Activated CD8-positive, alpha-beta memory T cell treated with anti-CD3 and anti-CD28 coated beads for 4 hours (primary cell): ENCODE measurements at regions not wholly inside any gene's neighbourhood (a gene's known extent, or its start where the extent isn't known, plus 50 kb on each side); places are given as distances from the start of the nearest gene placed in this dataset.
"Not testable (repeated sequence)": the region's sequence is repeated elsewhere in the genome, so short reads cannot be mapped to it uniquely, and the experiment has no call there.

Experiments used
- DNase-seq, 2 donors: peaks; one replicate each; pipeline ENCODE4 v3.0.0-alpha.2; 2020; ENCODE audit warnings: low read depth in 2 of 2

DNA sequence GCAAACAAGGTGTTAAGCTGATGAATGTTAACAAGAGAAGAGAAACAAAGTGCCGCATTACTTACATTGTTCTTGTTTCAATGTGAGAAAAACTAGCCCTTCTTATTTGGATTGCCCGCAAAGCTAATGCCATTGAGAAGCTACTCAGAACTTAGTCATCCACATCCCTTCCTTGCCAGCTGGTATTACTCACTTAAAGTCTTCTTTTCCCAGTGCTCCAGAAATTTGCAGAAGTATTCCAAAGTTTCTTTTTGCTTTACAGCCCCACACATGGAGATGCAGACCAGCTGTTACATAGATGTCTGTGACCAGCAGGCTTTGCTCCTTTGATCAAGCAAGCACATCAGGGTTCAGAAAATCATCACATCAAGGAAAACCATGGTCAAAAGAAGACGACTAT, 529.0 kb downstream of the TBC1D32 start:
- no peak for DNase-seq

- no peak for DNase-seq
Measured at GRCh38 chr6:120804612-120805011, 529.7 kb downstream of the TBC1D32 start.

DNA sequence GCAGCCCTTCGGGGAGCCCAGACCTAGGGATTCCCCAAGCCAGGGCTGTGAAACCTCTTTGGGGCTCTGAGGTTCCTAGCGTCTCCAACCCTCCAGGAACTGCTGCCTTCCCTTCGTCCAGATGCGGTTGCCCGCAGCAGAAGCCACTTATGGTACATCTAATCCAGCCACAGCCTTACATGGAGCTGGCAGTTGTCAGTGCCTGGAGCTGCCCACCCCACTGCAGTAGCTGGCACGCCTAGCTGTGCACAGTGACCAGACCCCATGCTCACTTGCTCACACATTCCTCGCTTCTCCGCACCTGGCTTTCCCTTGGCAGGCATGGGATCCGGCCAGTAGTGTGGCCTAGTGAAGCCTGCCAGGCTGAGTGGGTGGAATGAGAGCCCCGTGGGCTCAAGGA, 547.6 kb downstream of the TBC1D32 start:
- no peak for DNase-seq

DNA sequence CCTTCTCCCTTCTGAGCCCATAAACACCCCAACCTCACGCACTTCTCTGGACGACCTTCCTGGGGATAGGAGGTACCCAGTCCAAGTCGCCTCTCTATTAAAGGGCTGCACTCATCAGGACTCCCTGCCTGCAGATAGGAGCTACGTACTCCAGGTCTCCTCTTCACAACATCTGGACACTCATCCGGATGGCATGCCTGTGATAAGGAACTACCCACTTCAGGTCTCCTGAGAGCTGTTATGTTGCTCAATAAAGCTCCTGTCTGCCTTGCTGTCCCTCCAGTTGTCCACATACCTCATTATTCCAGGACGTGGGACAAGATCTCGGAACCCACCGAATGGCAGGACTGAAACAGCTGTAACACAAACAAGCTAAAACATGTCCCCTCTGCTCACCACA, 548.0 kb downstream of the TBC1D32 start:
- DNase-seq, result no peak

DNA sequence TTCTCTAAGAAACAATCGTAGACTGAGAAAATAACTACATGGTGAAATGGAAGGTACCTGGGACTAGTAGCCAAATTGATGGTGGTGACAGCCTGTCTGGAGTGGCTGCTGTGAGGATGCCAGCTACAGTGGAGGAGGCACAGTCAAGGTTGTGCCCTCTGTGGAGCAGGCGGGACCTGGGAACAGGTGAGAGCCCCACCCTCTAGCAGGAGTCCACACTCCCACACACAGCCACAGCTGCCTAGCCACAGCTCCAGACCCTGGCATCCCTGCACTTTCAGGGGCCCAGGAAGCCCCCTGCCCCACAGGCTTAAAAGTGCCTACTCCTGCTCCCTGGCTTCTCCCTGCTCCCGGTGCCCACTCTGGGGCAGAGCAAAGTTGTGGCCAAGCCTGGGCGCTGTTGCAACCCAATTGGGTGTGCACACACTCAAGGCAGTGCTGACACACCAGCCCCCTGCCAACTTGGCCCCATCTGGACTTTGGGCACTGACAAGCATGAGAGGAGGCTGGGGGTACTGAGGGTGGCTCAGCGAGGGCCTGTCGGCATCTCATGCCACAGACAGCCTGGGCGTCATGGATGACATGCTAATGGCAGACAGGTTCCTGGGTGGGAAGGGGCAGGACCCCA, 548.7 kb downstream of the TBC1D32 start:
- no peak for DNase-seq

- DNase-seq, result no peak
Measured at GRCh38 chr6:120779441-120779840, 554.8 kb downstream of the TBC1D32 start.

DNA sequence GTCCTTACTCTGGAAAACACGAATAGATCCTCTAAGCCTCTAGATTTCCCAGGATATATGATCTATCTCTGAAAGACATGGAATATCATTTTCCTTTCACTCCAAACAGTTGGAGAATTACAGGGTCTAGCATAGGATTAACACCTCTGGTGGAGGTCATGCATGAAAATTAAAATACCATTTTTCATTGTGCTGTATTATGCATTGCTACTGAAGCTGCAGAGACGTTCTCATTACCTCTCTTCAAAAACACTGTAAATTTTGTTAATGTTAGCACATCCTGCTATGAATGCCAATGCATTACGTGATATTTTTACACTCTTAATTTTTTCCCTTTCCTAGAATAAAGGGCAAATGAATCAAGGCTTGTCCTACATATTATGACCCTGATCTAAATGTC, 558.6 kb downstream of the TBC1D32 start:
- no peak for DNase-seq

GRCh38 chr6:120774275-120774674, 560.0 kb downstream of the TBC1D32 start:
- no peak for DNase-seq

- no peak for DNase-seq
Measured at GRCh38 chr6:120771019-120771418, 563.3 kb downstream of the TBC1D32 start.

- DNase-seq, result no peak
Measured at GRCh38 chr6:120764312-120764711, 570.0 kb downstream of the TBC1D32 start.

- no peak for DNase-seq
Measured at GRCh38 chr6:120759570-120759969, 574.7 kb downstream of the TBC1D32 start.

DNA sequence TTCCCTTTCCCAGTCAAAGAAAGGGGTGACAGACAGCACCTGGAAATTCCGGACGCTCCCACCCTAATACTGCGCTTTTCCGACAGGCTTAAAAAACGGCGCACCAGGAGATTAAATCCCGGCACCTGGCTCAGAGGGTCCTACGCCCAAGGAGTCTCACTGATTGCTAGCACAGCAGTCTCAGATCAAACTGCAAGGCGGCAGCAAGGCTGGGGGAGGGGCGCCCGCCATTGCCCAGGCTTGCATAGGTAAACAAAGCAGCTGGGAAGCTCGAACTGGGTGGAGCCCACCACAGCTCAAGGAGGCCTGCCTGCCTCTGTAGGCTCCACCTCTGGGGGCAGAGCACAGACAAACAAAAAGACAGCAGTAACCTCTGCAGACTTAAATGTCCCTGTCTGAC, 585.7 kb downstream of the TBC1D32 start:
- DNase-seq, result not testable (repeated sequence)

- DNase-seq, result no peak
Measured at GRCh38 chr6:120736740-120737139, 597.5 kb downstream of the TBC1D32 start.

GRCh38 chr6:120735641-120736040, 598.6 kb downstream of the TBC1D32 start:
- no peak for DNase-seq

DNA sequence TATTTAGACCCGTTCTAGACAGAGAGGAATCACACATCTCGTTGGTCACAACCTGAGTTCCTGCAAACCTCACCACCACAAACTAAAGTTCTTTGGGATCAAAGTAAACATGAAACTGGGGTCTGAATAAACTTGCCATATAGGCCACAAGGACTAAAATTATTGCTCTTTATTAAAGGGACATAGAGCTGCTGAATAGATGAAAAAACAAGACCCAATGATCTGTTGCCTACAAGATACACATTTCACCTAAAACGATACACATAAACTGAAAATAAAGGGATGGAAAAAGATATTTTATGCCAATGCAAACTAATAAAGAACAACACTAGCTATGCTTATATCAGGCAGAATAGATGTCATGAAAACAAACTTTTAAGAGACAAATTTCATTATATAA, 623.0 kb downstream of the TBC1D32 start:
- no peak for DNase-seq

GRCh38 chr6:120700001-120700400, 634.3 kb downstream of the TBC1D32 start:
- no peak for DNase-seq

DNA sequence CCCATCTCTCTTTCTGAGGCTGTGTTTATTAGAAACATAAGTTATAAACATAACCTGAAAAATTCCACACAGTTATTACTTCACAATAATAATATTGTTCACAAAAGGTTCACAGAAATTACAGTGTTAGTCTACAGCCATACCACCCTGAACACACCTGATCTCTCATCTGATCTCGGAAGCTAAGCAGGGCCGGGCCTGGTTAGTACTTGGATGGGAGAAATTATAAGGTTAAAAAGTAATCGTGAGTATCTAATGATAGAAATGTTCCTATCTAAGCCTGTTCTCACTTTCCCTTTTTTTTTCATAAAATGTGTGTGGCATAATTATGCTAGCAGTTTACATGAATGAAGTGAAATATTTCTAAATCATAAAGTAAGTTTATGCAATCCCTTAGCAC, 647.8 kb downstream of the TBC1D32 start:
- DNase-seq, result no peak

GRCh38 chr6:120682145-120682544, 652.1 kb downstream of the TBC1D32 start:
- DNase-seq, result no peak

- no peak for DNase-seq
Measured at GRCh38 chr6:120681204-120681603, 653.1 kb downstream of the TBC1D32 start.

DNA sequence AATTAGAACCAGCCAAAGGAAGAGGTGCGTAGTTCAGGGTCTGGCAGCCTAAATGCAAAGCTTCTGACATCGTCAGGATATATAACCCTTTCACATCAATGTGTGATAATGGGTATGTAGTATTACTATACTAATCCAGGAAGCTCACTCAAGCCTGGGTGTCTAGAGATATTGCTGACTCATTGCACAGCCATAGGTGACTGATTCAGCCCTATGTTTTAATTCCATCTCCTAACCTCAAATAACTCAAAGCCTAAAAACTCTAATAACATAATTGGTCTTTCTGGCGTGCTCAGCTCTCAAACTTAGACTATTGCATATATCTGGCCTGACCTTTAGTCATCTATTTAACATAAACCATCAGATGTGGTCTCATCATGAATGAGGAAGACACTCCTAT, 658.4 kb downstream of the TBC1D32 start:
- DNase-seq, result no peak

DNA sequence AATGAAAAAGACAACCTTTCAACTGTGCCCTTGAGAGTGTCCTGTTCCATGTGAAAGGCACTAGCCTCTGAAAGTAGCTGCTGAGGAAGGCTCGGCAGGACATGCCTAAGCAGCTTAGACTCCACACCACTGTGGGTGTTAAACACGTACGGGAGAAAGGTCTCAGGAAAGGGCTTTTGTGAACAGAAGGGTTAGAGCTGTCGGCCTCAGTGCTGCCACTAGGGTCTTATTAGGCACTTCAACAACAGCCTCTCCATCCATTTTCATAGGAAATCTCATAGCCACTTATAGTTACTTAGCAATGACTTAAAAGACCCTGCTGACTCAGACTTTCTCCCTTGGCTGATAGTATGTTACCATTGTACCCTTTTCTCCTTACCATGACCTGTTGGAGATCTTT, 662.8 kb downstream of the TBC1D32 start:
- no peak for DNase-seq

GRCh38 chr6:120652506-120652905, 681.8 kb downstream of the TBC1D32 start:
- no peak for DNase-seq

DNA sequence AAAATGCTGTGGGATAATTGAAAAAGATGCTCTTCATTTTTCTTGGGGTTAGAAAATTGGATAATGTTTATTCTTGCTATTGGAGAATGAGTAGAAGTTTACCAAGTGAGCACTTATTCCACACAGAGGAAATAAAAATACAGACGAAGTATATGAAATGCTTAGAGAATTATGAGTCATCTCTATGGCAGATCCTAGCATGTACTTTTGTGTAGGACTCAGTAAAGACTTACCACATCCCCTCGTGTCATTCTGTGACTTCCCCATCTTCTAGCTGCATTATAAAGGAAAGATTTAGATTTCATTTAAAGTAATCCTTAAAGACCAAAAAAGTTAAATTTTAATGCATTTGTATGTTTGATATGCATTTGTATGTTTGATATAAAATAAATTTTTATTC, 685.6 kb downstream of the TBC1D32 start:
- DNase-seq, result no peak

- no peak for DNase-seq
Measured at GRCh38 chr6:120646101-120646500, 688.2 kb downstream of the TBC1D32 start.
